ENCODE measurements at regions not wholly inside any gene's neighbourhood (a gene's known extent, or its start where the extent isn't known, plus 50 kb on each side); places are given as distances from the start of the nearest gene placed in this dataset.

DNA sequence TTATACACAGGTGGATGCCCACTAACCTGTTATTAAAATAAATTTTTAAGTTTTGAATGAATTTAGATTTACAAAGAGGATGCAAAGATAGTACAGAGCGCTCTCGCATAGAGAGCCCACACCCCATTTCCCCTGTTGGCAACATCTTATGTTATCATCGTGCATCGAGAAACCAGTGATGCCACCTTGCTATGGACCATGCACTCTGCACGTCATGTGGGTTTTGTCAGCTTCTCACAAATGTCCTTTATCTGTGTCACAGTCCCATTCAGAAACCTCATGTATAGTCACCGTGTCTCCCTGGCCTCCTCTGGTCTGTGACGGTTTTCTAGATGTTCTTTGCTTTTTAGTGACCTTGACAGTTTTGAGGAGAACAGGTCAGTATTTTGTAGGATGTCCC is 60.0 kb downstream of the ING1 start:
- no peaks in the 10 kb centered on the region for H3K9me3 ChIP-seq (replicated peaks in 1 of 11)
- H3K4me3 ChIP-seq, result no peak overlapping the region
- no peaks in the 10 kb centered on the region for H4K20me1 ChIP-seq
- H3K9ac ChIP-seq, result no peak overlapping the region
- H3K4me1 ChIP-seq, result peaks cover 16 to 36% (median 30%) of the 10 kb centered on the region in 10 experiments
- H3K4me2 ChIP-seq, result no peak overlapping the region
- H3K36me3 ChIP-seq, result no peaks in the 10 kb centered on the region
- TF ChIP-seq Cebpa-rat (IDR thresholded peaks at IDR 0.05), result no peak
- no peak overlapping the region for H3K27ac ChIP-seq
- H3K27me3 ChIP-seq, result no peaks in the 10 kb centered on the region

DNA sequence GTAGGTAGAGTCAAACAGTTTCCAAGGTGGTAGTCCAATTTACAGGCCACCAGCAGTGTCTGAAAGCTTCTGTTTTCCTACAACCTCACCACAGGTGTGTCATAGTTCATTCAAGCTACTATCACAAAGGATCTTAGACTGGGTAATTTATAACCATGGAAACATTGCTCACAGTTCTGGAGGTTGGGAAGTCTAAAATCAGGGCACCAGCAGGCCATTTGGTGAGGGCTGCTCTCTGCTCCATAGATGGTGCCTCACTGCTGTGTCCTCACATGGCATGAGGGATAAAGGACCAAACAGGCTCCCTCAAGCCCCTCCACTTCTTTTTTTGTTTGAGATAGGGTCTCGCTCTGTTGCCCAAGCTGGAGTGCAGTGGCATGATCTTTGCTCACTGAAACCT is 60.6 kb downstream of the ING1 start:
- no peak overlapping the region for H3K27ac ChIP-seq
- peaks cover 16 to 36% (median 30%) of the 10 kb centered on the region in 10 experiments for H3K4me1 ChIP-seq
- no peaks in the 10 kb centered on the region for H3K36me3 ChIP-seq
- H3K9me3 ChIP-seq (replicated peaks in 1 of 11), result no peaks in the 10 kb centered on the region
- no peak overlapping the region for H3K4me3 ChIP-seq
- no peaks in the 10 kb centered on the region for H4K20me1 ChIP-seq
- no peaks in the 10 kb centered on the region for H3K27me3 ChIP-seq
- no peak overlapping the region for H3K4me2 ChIP-seq
- no peak overlapping the region for H3K9ac ChIP-seq
- TF ChIP-seq Cebpa-rat (IDR thresholded peaks at IDR 0.05), result no peak

GRCh38 chr13:110774490-110774889 is 61.0 kb downstream of the ING1 start:
- Histone ChIP-seq H3K4me1 (peaks cover 16 to 36% (median 30%) of the 10 kb centered on the region in 10 experiments), H3K4me2 (no peak overlapping the region), H3K36me3 (no peaks in the 10 kb centered on the region), H3K9me3 (replicated peaks in 1 of 11) (no peaks in the 10 kb centered on the region), H4K20me1 (no peaks in the 10 kb centered on the region), H3K4me3 (no peak overlapping the region), H3K27ac (no peak overlapping the region), H3K27me3 (no peaks in the 10 kb centered on the region), H3K9ac (no peak overlapping the region)
- no peak for TF ChIP-seq Cebpa-rat (IDR thresholded peaks at IDR 0.05)

- no peaks in the 10 kb centered on the region for H3K36me3 ChIP-seq
- H3K27ac ChIP-seq, result no peak overlapping the region
- H3K27me3 ChIP-seq, result no peaks in the 10 kb centered on the region
- H3K4me3 ChIP-seq, result no peak overlapping the region
- TF ChIP-seq Cebpa-rat (IDR thresholded peaks at IDR 0.05), result no peak
- H4K20me1 ChIP-seq, result no peaks in the 10 kb centered on the region
- H3K4me1 ChIP-seq, result peaks cover 16 to 34% (median 30%) of the 10 kb centered on the region in 10 experiments
- peaks cover 0 to 7% (median 2%) of the 10 kb centered on the region in 11 experiments; a peak in 9 of 22 replicates for H3K9me3 ChIP-seq (replicated peaks in 1 of 11)
- H3K4me2 ChIP-seq, result peak overlapping the region in 8 of 11 experiments; percentile 3 to 54 (median 32); a peak in 15 of 22 replicates
- no peak overlapping the region for H3K9ac ChIP-seq
Observed at GRCh38 chr13:110775576-110775975, 62.1 kb downstream of the ING1 start.

DNA sequence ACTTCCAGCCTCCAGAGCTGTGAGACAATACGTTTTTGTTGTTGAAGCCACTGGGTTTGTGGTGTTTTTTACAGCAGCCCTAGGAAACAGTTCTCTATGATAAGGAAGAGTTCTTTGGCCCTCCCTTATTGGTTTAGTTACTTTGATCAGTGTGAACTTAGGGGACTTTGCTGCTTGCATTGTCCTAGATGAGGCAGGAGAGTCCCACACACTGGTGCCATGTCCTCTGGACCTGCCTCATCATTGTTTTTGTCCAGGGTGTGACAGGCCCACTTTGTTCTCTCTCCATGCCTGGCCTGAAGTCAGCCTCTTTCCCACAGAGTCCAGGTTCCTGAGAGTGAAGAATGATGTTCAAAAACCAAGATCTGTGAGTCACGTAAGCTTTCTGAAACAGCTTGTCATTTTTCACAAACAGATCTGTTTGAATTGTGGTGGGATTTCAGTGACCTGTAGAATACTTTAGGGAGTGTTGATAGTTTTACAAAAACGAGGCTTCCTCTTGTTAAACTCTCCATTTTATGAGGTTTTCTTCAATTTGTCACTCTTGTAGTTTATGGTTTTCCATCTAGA is 63.8 kb downstream of the ING1 start:
- no peaks in the 10 kb centered on the region for H3K27me3 ChIP-seq
- no peaks in the 10 kb centered on the region for H4K20me1 ChIP-seq
- no peaks in the 10 kb centered on the region for H3K36me3 ChIP-seq
- peaks cover 0 to 17% (median 12%) of the 10 kb centered on the region in 10 experiments; a peak in 13 of 20 replicates for H3K4me1 ChIP-seq
- no peak overlapping the region for H3K4me3 ChIP-seq
- no peak overlapping the region for H3K4me2 ChIP-seq
- no peak overlapping the region for H3K27ac ChIP-seq
- no peak overlapping the region for H3K9ac ChIP-seq
- H3K9me3 ChIP-seq (replicated peaks in 1 of 11), result peaks cover 16 to 24% (median 19%) of the 10 kb centered on the region in 11 experiments
- no peak for TF ChIP-seq Cebpa-rat (IDR thresholded peaks at IDR 0.05)

DNA sequence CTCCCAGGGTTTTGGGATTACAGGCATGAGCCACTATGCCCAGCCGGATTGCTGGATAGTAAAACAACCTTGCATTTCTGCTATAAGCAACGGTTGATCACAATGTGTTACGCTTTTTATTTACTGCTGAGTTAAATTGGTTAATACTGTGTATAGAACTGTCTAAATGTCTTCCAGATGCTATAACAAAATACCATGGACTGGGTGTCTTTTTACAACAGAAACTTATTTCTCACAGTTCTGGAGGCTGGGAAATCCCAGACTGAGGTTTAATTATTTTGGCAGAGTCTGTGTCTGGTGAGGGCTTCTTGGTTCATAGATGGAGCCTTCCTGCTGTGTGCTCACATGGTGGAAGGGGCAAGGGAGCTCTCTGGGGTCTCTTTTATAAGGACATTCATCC is 65.5 kb downstream of the ING1 start:
- H3K4me1 ChIP-seq, result peaks cover 0 to 12% (median 9%) of the 10 kb centered on the region in 10 experiments; a peak in 13 of 20 replicates
- TF ChIP-seq Cebpa-rat (IDR thresholded peaks at IDR 0.05), result no peak
- H3K4me3 ChIP-seq, result no peak overlapping the region
- H4K20me1 ChIP-seq, result no peaks in the 10 kb centered on the region
- no peak overlapping the region for H3K9ac ChIP-seq
- H3K27me3 ChIP-seq, result no peaks in the 10 kb centered on the region
- no peak overlapping the region for H3K4me2 ChIP-seq
- no peak overlapping the region for H3K27ac ChIP-seq
- H3K36me3 ChIP-seq, result no peaks in the 10 kb centered on the region
- H3K9me3 ChIP-seq (replicated peaks in 1 of 11), result peaks cover 31 to 41% (median 33%) of the 10 kb centered on the region in 11 experiments

GRCh38 chr13:110780422-110780821 is 66.9 kb downstream of the ING1 start:
- no peak for TF ChIP-seq Cebpa-rat (IDR thresholded peaks at IDR 0.05)
- Histone ChIP-seq H3K27ac (no peak overlapping the region), H3K9me3 (replicated peaks in 1 of 11) (peaks cover 31 to 52% (median 38%) of the 10 kb centered on the region in 11 experiments), H3K4me3 (no peak overlapping the region), H3K27me3 (no peaks in the 10 kb centered on the region), H3K36me3 (no peaks in the 10 kb centered on the region), H3K4me1 (peaks cover 0 to 7% (median 5%) of the 10 kb centered on the region in 10 experiments; a peak in 13 of 20 replicates), H3K4me2 (no peak overlapping the region), H4K20me1 (no peaks in the 10 kb centered on the region), H3K9ac (no peak overlapping the region)

DNA sequence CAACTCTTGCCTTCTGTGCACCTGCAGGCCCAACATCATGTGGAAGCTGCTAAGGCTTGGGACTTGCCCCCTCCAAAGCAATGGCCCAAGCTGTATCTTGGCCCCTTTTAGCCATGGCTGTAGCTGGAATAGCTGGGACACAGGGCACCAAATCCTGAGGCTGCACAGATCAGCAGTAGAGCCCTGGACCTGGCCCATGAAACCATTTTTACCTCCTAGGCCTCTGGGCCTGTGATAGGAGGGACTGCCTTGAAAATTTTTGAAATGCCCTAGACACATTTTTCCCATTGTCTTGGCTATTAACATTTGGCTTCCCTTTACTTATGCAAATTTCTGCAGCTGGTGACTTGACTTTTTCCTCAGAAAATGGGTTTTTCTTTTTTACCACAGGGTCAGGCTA is 68.7 kb downstream of the ING1 start:
- Histone ChIP-seq H4K20me1 (no peaks in the 10 kb centered on the region), H3K36me3 (no peaks in the 10 kb centered on the region), H3K4me1 (no peaks in the 10 kb centered on the region), H3K4me3 (0 out of 20 replicates have a peak overlapping the region, but pooled peaks of 1 of the 10 experiments have one; percentile 10), H3K4me2 (no peak overlapping the region), H3K27me3 (no peaks in the 10 kb centered on the region), H3K9ac (no peak overlapping the region), H3K9me3 (replicated peaks in 1 of 11) (peaks cover 31 to 55% (median 41%) of the 10 kb centered on the region in 11 experiments), H3K27ac (no peak overlapping the region)
- TF ChIP-seq Cebpa-rat (IDR thresholded peaks at IDR 0.05), result no peak

DNA sequence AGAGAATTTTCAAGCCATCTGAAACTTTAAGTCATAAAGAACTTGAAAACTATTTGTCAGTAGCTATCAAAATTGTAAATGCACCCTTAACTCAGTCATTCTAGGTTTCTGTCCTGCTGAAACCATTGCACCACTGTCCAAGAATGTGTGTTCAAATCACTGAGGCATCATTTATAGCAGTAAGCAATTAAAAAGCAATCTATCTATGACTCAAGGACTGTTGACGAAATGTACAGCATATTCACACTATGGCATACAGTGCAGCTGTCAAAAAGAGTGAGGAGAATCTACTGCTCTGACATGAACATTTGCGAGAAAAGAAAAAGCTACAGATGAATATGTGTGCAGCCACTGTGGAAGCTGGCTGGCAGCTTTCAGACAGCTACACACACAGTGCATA is 71.2 kb downstream of the ING1 start:
- Histone ChIP-seq H3K9ac (no peak overlapping the region), H3K9me3 (replicated peaks in 1 of 11) (peaks cover 31 to 55% (median 41%) of the 10 kb centered on the region in 11 experiments), H4K20me1 (no peaks in the 10 kb centered on the region), H3K27me3 (no peaks in the 10 kb centered on the region), H3K36me3 (no peaks in the 10 kb centered on the region), H3K4me1 (no peaks in the 10 kb centered on the region), H3K4me2 (no peak overlapping the region), H3K27ac (no peak overlapping the region), H3K4me3 (no peak overlapping the region)
- TF ChIP-seq Cebpa-rat (IDR thresholded peaks at IDR 0.05), result no peak

- no peak for TF ChIP-seq Cebpa-rat (IDR thresholded peaks at IDR 0.05)
- Histone ChIP-seq H3K27ac (no peak overlapping the region), H3K4me2 (no peak overlapping the region), H3K4me1 (no peaks in the 10 kb centered on the region), H3K36me3 (peaks cover 0 to 9% (median 0%) of the 10 kb centered on the region in 11 experiments; a peak in 6 of 22 replicates), H3K9ac (no peak overlapping the region), H4K20me1 (no peaks in the 10 kb centered on the region), H3K27me3 (no peaks in the 10 kb centered on the region), H3K9me3 (replicated peaks in 1 of 11) (peaks cover 38 to 55% (median 48%) of the 10 kb centered on the region in 11 experiments), H3K4me3 (no peak overlapping the region)
Observed at GRCh38 chr13:110788778-110789177, 75.3 kb downstream of the ING1 start.
